ENCODE measurements at regions not wholly inside any gene's neighbourhood (a gene's known extent, or its start where the extent isn't known, plus 50 kb on each side); places are given as distances from the start of the nearest gene placed in this dataset.

GRCh38 chr1:39085174-39085573 lies 59.0 kb downstream of the NDUFS5 start:
- no peak for DNase-seq (ENCODE audit: low spot score)

- no peak for DNase-seq (ENCODE audit: low spot score)
These were observed 60.2 kb downstream of the NDUFS5 start for GRCh38 chr1:39086386-39086785.

GRCh38 chr1:39086865-39087409 lies 60.8 kb downstream of the NDUFS5 start:
- no peak for DNase-seq (ENCODE audit: low spot score)

- no peak for DNase-seq (ENCODE audit: low spot score)
These were observed 61.3 kb downstream of the NDUFS5 start for GRCh38 chr1:39087435-39087834.

GRCh38 chr1:39088658-39089057 lies 62.5 kb downstream of the NDUFS5 start:
- no peak for DNase-seq (ENCODE audit: low spot score)

GRCh38 chr1:39089931-39090521 lies 63.9 kb downstream of the NDUFS5 start:
- no peak for DNase-seq (ENCODE audit: low spot score)

- DNase-seq (ENCODE audit: low spot score): no peak
These were observed 64.7 kb downstream of the NDUFS5 start for GRCh38 chr1:39090757-39091380.

GRCh38 chr1:39091845-39092645 lies 65.9 kb downstream of the NDUFS5 start:
- no peak for DNase-seq (ENCODE audit: low spot score)

- DNase-seq (ENCODE audit: low spot score): no peak
These were observed 68.5 kb downstream of the NDUFS5 start for GRCh38 chr1:39094685-39095084.

- peak; percentile 87 for DNase-seq (ENCODE audit: low spot score)
These were observed 72.5 kb downstream of the NDUFS5 start for GRCh38 chr1:39098546-39099250.

- DNase-seq (ENCODE audit: low spot score): peak; percentile 83
These were observed 76.6 kb downstream of the NDUFS5 start for GRCh38 chr1:39102537-39103327.

GRCh38 chr1:39103328-39104157 lies 77.4 kb downstream of the NDUFS5 start:
- no peak for DNase-seq (ENCODE audit: low spot score)

GRCh38 chr1:39104158-39105060 lies 78.3 kb downstream of the NDUFS5 start:
- no peak for DNase-seq (ENCODE audit: low spot score)

- no peak for DNase-seq (ENCODE audit: low spot score)
These were observed 79.1 kb downstream of the NDUFS5 start for GRCh38 chr1:39105061-39105840.

GRCh38 chr1:39105841-39106765 lies 80.0 kb downstream of the NDUFS5 start:
- no peak for DNase-seq (ENCODE audit: low spot score)

GRCh38 chr1:39106801-39107327 lies 80.7 kb downstream of the NDUFS5 start:
- DNase-seq (ENCODE audit: low spot score): no peak
